Keratinocyte (primary cell): ENCODE measurements at regions not wholly inside any gene's neighbourhood (a gene's known extent, or its start where the extent isn't known, plus 50 kb on each side); places are given as distances from the start of the nearest gene placed in this dataset.

ENCODE experiments used
- EZH2 ChIP-seq: IDR thresholded peaks from one replicate; pipeline ENCODE4 v1.6.1; 2012; ENCODE audit warnings: inconsistent platforms, mild to moderate bottlenecking, low read length, moderate library complexity
- TF ChIP-seq, protein P1 (sequence below), 3 experiments: IDR thresholded peaks in 1 of 3; conservative IDR thresholded peaks in 1 of 3; optimal IDR thresholded peaks in 1 of 3; 2 replicates in 2 of 3; 3 replicates in 1 of 3; pipeline versions ENCODE3 to v1.5.1; 2011; ENCODE audit warnings: low read length in 3 of 3, mild to moderate bottlenecking in 3 of 3, moderate library complexity in 2 of 3, control low read depth in 1 of 3, inconsistent platforms in 1 of 3; ENCODE audit not compliant: insufficient read depth in 2 of 3; ENCODE audit errors: extremely low read depth in 1 of 3

DNA sequence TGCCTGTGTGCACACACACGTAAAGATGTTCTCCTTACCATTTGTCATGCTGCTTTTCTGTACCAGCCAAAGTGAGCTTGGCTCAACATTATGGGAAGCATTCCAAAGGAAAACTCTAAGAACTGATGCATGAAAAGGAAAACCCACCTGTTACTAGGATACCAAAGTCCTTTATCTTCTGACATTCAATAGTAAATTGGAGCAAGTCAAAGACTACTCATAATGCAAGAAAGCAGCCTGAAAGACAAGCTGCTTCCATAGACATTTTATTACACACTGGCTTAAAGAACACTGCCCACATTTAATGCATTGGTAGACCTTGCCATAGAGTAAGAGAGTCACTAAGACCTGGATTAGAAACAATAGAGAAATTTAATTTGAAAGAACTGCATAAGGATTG is 159.0 kb downstream of the LRIG3 start:
- TF ChIP-seq, protein P1, sequence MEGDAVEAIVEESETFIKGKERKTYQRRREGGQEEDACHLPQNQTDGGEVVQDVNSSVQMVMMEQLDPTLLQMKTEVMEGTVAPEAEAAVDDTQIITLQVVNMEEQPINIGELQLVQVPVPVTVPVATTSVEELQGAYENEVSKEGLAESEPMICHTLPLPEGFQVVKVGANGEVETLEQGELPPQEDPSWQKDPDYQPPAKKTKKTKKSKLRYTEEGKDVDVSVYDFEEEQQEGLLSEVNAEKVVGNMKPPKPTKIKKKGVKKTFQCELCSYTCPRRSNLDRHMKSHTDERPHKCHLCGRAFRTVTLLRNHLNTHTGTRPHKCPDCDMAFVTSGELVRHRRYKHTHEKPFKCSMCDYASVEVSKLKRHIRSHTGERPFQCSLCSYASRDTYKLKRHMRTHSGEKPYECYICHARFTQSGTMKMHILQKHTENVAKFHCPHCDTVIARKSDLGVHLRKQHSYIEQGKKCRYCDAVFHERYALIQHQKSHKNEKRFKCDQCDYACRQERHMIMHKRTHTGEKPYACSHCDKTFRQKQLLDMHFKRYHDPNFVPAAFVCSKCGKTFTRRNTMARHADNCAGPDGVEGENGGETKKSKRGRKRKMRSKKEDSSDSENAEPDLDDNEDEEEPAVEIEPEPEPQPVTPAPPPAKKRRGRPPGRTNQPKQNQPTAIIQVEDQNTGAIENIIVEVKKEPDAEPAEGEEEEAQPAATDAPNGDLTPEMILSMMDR (optimal IDR thresholded peaks at IDR 0.05 in 1 of 3, IDR thresholded peaks at IDR 0.05 in 1 of 3, conservative IDR thresholded peaks at IDR 0.05 in 1 of 3; ENCODE audit: extremely low read depth in 1 of 3, insufficient read depth in 2 of 3, low read length in 3 of 3), result no peak
- TF ChIP-seq EZH2, result no peak
